SK-N-SH (cell line): ENCODE measurements at regions not wholly inside any gene's neighbourhood (a gene's known extent, or its start where the extent isn't known, plus 50 kb on each side); places are given as distances from the start of the nearest gene placed in this dataset.
A peak's percentile ranks its signal among the peaks of the same experiment; 100 is the strongest.

Experiments
- CTCF ChIA-PET: fragments of 300-600, 350-600 bp; formaldehyde crosslinking; extraction: SDS; loops from one replicate; lab custom pipeline; 2021; lab: Yijun Ruan, JAX
- POLR2A ChIA-PET: fragments of 350-600 bp; sonication (Branson Sonifier 250); formaldehyde crosslinking; extraction: SDS; loops from one replicate; lab custom pipeline; 2020; ENCODE audit warnings: antibody characterized with exemption, inconsistent platforms; lab: Yijun Ruan, JAX
- DNase-seq: peaks from one replicate; pipeline ENCODE4 v3.0.0; 2012
- H2AFZ ChIP-seq: fragments of 200-600 bp; sonication (generic); 2 replicates; pipeline ENCODE4 v1.8.1; 2016; ENCODE audit warnings: antibody characterized with exemption, mild to moderate bottlenecking, low read depth
- H3F3A ChIP-seq: fragments of 200-600 bp; sonication (generic); replicated peaks from 2 replicates; pipeline ENCODE3; 2016; ENCODE audit warnings: antibody characterized with exemption, mild to moderate bottlenecking; ENCODE audit not compliant: insufficient read depth
- H3K27ac ChIP-seq, 2 experiments: fragments of 200-500 bp in 1 of 2; fragments of 200-600 bp in 1 of 2; sonication (Bioruptor generic) in 1 of 2; sonication (generic), shearing (Covaris generic) in 1 of 2; 2 replicates each; pipeline versions ENCODE4 v1.5.1 to v1.6.1; 2014 to 2016; ENCODE audit warnings: low read depth in 2 of 2, inconsistent platforms in 1 of 2, low read length in 1 of 2, mild to moderate bottlenecking in 1 of 2, mixed read lengths in 1 of 2
- H3K27me3 ChIP-seq: fragments of 200-600 bp; sonication (generic), shearing (Covaris generic); 2 replicates; pipeline ENCODE4 v1.6.1; 2016; ENCODE audit warnings: mixed run types; ENCODE audit not compliant: insufficient read depth
- H3K36me3 ChIP-seq, 2 experiments: fragments of 200-500 bp in 1 of 2; fragments of 200-600 bp in 1 of 2; sonication (Bioruptor generic) in 1 of 2; sonication (generic) in 1 of 2; replicated peaks in 1 of 2; 2 replicates each; pipeline versions ENCODE3 to v1.5.1; 2014 to 2016; ENCODE audit warnings: low read length in 1 of 2, mild to moderate bottlenecking in 1 of 2; ENCODE audit not compliant: insufficient read depth in 2 of 2, control insufficient read depth in 1 of 2
- H3K4me1 ChIP-seq, 2 experiments: fragments of 200-500 bp in 1 of 2; fragments of 200-600 bp in 1 of 2; sonication (Bioruptor generic) in 1 of 2; sonication (generic), shearing (Covaris generic) in 1 of 2; 2 replicates each; pipeline versions ENCODE4 v1.5.1 to v1.6.1; 2014 to 2016; ENCODE audit warnings: low read depth in 1 of 2, low read length in 1 of 2, mixed run types in 1 of 2; ENCODE audit not compliant: insufficient read depth in 2 of 2, control insufficient read depth in 1 of 2
- H3K4me2 ChIP-seq: fragments of 200-600 bp; sonication (generic), shearing (Covaris generic); 2 replicates; pipeline ENCODE4 v1.6.1; 2017; ENCODE audit warnings: mixed run types
- H3K4me3 ChIP-seq, 2 experiments: fragments of 200-500 bp in 1 of 2; fragments of 200-600 bp in 1 of 2; sonication (Bioruptor generic) in 1 of 2; sonication (generic), shearing (Covaris generic) in 1 of 2; 2 replicates each; pipeline versions ENCODE4 v1.5.1 to v1.8.1; 2014 to 2016; ENCODE audit warnings: low read depth in 2 of 2, inconsistent platforms in 1 of 2, low read length in 1 of 2, mild to moderate bottlenecking in 1 of 2, mixed read lengths in 1 of 2, moderate library complexity in 1 of 2
- H3K79me2 ChIP-seq: fragments of 200-600 bp; sonication (generic); 2 replicates; pipeline ENCODE4 v1.8.1; 2017; ENCODE audit warnings: mild to moderate bottlenecking; ENCODE audit not compliant: insufficient read depth
- H3K9ac ChIP-seq: fragments of 200-600 bp; sonication (generic); 2 replicates; pipeline ENCODE4 v1.6.1; 2017; ENCODE audit warnings: mixed run types
- H3K9me2 ChIP-seq: fragments of 200-600 bp; sonication (generic); 2 replicates; pipeline ENCODE4 v1.6.1; 2017; ENCODE audit warnings: mixed run types
- H3K9me3 ChIP-seq: fragments of 200-600 bp; sonication (generic); 2 replicates; pipeline ENCODE4 v1.6.1; 2017; ENCODE audit warnings: mixed run types, mild to moderate bottlenecking, moderate library complexity
- H4K20me1 ChIP-seq: fragments of 200-600 bp; sonication (generic); 2 replicates; pipeline ENCODE4 v1.6.1; 2017; ENCODE audit warnings: mild to moderate bottlenecking, mixed run types; ENCODE audit not compliant: insufficient read depth
- CTCF ChIP-seq: fragments of 200-600 bp; sonication (generic); IDR thresholded peaks from 2 replicates; pipeline ENCODE4 v1.6.1; 2017; ENCODE audit warnings: antibody characterized with exemption, mild to moderate bottlenecking, moderate library complexity
- ELF1 ChIP-seq: IDR thresholded peaks from 2 replicates; pipeline ENCODE4 v1.4.0; 2012
- EP300 ChIP-seq, 2 experiments: IDR thresholded peaks; 2 replicates each; pipeline versions ENCODE4 v1.4.0 to v1.6.1; 2012; ENCODE audit warnings: borderline replicate concordance in 1 of 2, low read depth in 1 of 2, low read length in 1 of 2
- EZH2phosphoT487 ChIP-seq: fragments of 200-600 bp; sonication (generic); IDR thresholded peaks from 2 replicates; pipeline ENCODE4 v1.6.1; 2017; ENCODE audit warnings: low read depth, mixed run types, mild to moderate bottlenecking, antibody characterized with exemption, moderate library complexity, borderline replicate concordance
- FOXJ3 ChIP-seq: sonication (generic); formaldehyde crosslinking; IDR thresholded peaks from 2 replicates; pipeline ENCODE4 v1.5.1; 2020; ENCODE audit warnings: mild to moderate bottlenecking, missing genetic modification reagents
- FOXM1 ChIP-seq: IDR thresholded peaks from 2 replicates; pipeline ENCODE4 v1.4.0; 2012; ENCODE audit warnings: low read depth, mild to moderate bottlenecking
- GABPA ChIP-seq: IDR thresholded peaks from 2 replicates; pipeline ENCODE4 v1.4.0; 2012; ENCODE audit warnings: low read depth, mild to moderate bottlenecking
- GATA2 ChIP-seq: sonication (generic); formaldehyde crosslinking; IDR thresholded peaks from 2 replicates; pipeline ENCODE4 v1.5.0; 2020; ENCODE audit warnings: mild to moderate bottlenecking, missing genetic modification reagents
- IRF3 ChIP-seq: fragments of 150-350 bp; IDR thresholded peaks from 2 replicates; pipeline ENCODE4 v1.6.1; 2016; ENCODE audit warnings: mild to moderate bottlenecking, low read depth, low read length
- JUND ChIP-seq: IDR thresholded peaks from 2 replicates; pipeline ENCODE4 v1.4.0; 2012
- MEF2A ChIP-seq: IDR thresholded peaks from 2 replicates; pipeline ENCODE4 v1.4.0; 2012; ENCODE audit warnings: low read depth, borderline replicate concordance
- MXI1 ChIP-seq: IDR thresholded peaks from 2 replicates; pipeline ENCODE4 v1.6.1; 2012; ENCODE audit warnings: mild to moderate bottlenecking, low read depth, low read length, improper control_type of control experiment
- NFIC ChIP-seq: IDR thresholded peaks from 2 replicates; pipeline ENCODE4 v1.4.0; 2012; ENCODE audit warnings: borderline replicate concordance
- NRF1 ChIP-seq: IDR thresholded peaks from 2 replicates; pipeline ENCODE4 v1.6.1; 2012; ENCODE audit warnings: low read depth, mild to moderate bottlenecking, low read length
- PBX3 ChIP-seq: IDR thresholded peaks from 2 replicates; pipeline ENCODE4; 2012
- POLR2AphosphoS5 ChIP-seq: IDR thresholded peaks from 2 replicates; pipeline ENCODE4 v1.6.1; 2012; ENCODE audit warnings: low read depth, low read length
- RAD21 ChIP-seq: IDR thresholded peaks from 2 replicates; pipeline ENCODE4 v1.6.1; 2012; ENCODE audit warnings: mild to moderate bottlenecking, low read length
- RCOR1 ChIP-seq: fragments of 150-350 bp; IDR thresholded peaks from 2 replicates; pipeline ENCODE4 v1.6.1; 2017; ENCODE audit warnings: antibody characterized with exemption, low read length
- SIN3A ChIP-seq: IDR thresholded peaks from 2 replicates; pipeline ENCODE4 v1.6.1; 2012; ENCODE audit warnings: low read depth, mild to moderate bottlenecking, low read length, moderate library complexity, borderline replicate concordance
- TAF1 ChIP-seq: IDR thresholded peaks from 2 replicates; pipeline ENCODE4 v1.6.1; 2012; ENCODE audit warnings: low read depth, mild to moderate bottlenecking, low read length, moderate library complexity, borderline replicate concordance
- TCF12 ChIP-seq: IDR thresholded peaks from 2 replicates; pipeline ENCODE4 v1.4.0; 2012
- TEAD4 ChIP-seq: IDR thresholded peaks from 2 replicates; pipeline ENCODE4 v1.4.0; 2012; ENCODE audit warnings: mild to moderate bottlenecking, borderline replicate concordance; ENCODE audit not compliant: insufficient read depth
- USF1 ChIP-seq: IDR thresholded peaks from 2 replicates; pipeline ENCODE4 v1.4.0; 2012; ENCODE audit warnings: low read depth, borderline replicate concordance
- YY1 ChIP-seq: IDR thresholded peaks from 2 replicates; pipeline ENCODE4 v1.4.0; 2012; ENCODE audit warnings: low read depth, mild to moderate bottlenecking
- WGBS: methylation state at CpG from one replicate; pipeline ENCODE4 v1.1.6; 2017; ENCODE audit warnings: low lambda C conversion rate; 5-methylcytosine and 5-hydroxymethylcytosine counted together
- TF ChIP-seq, protein P1 (sequence below): IDR thresholded peaks from 2 replicates; pipeline ENCODE4 v1.4.0; 2012; ENCODE audit warnings: low read depth, borderline replicate concordance

GRCh38 chr9:87270221-87270847 is 227.3 kb upstream of the DAPK1 start:
- DNase-seq, result peak; percentile 28
- TF ChIP-seq EZH2phosphoT487, result no peak
- TF ChIP-seq RCOR1, result no peak
- TF ChIP-seq POLR2AphosphoS5, result peak; percentile 33; the same call in 1 of the 2 replicates
- 0 out of 2 replicates have a peak, but pooled peaks have one; percentile 9 for TF ChIP-seq PBX3
- 0 out of 2 replicates have a peak, but pooled peaks have one; percentile 14 for TF ChIP-seq TAF1
- no peak for TF ChIP-seq TEAD4
- TF ChIP-seq IRF3, result no peak
- TF ChIP-seq GABPA, result no peak; the same call in 1 of the 2 replicates
- no peak for TF ChIP-seq YY1
- TF ChIP-seq FOXJ3 (CRISPR knock-in tag), result no peak
- TF ChIP-seq MXI1, result no peak
- TF ChIP-seq CTCF, result no peak
- TF ChIP-seq, protein P1, sequence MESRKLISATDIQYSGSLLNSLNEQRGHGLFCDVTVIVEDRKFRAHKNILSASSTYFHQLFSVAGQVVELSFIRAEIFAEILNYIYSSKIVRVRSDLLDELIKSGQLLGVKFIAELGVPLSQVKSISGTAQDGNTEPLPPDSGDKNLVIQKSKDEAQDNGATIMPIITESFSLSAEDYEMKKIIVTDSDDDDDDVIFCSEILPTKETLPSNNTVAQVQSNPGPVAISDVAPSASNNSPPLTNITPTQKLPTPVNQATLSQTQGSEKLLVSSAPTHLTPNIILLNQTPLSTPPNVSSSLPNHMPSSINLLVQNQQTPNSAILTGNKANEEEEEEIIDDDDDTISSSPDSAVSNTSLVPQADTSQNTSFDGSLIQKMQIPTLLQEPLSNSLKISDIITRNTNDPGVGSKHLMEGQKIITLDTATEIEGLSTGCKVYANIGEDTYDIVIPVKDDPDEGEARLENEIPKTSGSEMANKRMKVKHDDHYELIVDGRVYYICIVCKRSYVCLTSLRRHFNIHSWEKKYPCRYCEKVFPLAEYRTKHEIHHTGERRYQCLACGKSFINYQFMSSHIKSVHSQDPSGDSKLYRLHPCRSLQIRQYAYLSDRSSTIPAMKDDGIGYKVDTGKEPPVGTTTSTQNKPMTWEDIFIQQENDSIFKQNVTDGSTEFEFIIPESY, result no peak
- TF ChIP-seq ELF1, result no peak
- no peak for TF ChIP-seq NRF1
- no peak; the same call in 1 of the 2 replicates for TF ChIP-seq JUND
- peak; percentile 41; the same call in 1 of the 2 replicates for TF ChIP-seq TCF12
- TF ChIP-seq USF1, result no peak
- no peak for TF ChIP-seq MEF2A
- TF ChIP-seq RAD21, result no peak
- TF ChIP-seq NFIC, result peak; percentile 73
- TF ChIP-seq GATA2, result no peak
- TF ChIP-seq EP300 (IDR thresholded peaks at IDR 0.05; ENCODE audit: borderline replicate concordance in 1 of 2, low read depth in 1 of 2, low read length in 1 of 2), result peak in 1 of 2 experiments; percentile 46; a peak in 1 of 4 replicates
- no peak for TF ChIP-seq SIN3A
- TF ChIP-seq FOXM1, result no peak

More at GRCh38 chr9:87270221-87270847, 227.3 kb upstream of the DAPK1 start:
- no peaks in the 10 kb centered on the region for H3K9me2 ChIP-seq
- H3F3A ChIP-seq, result peaks cover 8% of the 10 kb centered on the region
- no peaks in the 10 kb centered on the region for H3K79me2 ChIP-seq
- WGBS, result 39% methylated on average over 16 of the region's 16 CpGs
- H3K9me3 ChIP-seq, result no peaks in the 10 kb centered on the region
- H3K27ac ChIP-seq, result peak overlapping the region; percentile 75 to 86
- H3K9ac ChIP-seq, result no peak overlapping the region; the same call in 1 of the 2 replicates
- CTCF ChIA-PET, result interaction anchor here (0.9 kb wide), 1 partner anchor 837 kb away, joined by 3 read pairs; no protein-coding TSS in a partner anchor
- no peaks in the 10 kb centered on the region for H4K20me1 ChIP-seq
- H3K4me1 ChIP-seq, result peaks cover 21 to 24% of the 10 kb centered on the region in 2 experiments; a peak in 3 of 4 replicates
- peak overlapping the region; percentile 41 for H3K4me2 ChIP-seq
- POLR2A ChIA-PET, result no interaction called here
- H3K36me3 ChIP-seq, result no peaks in the 10 kb centered on the region
- H3K27me3 ChIP-seq, result no peaks in the 10 kb centered on the region
- no peak overlapping the region for H3K4me3 ChIP-seq
- peak overlapping the region; percentile 75 for H2AFZ ChIP-seq
